GM18498 (cell line): ENCODE measurements at regions not wholly inside any gene's neighbourhood (a gene's known extent, or its start where the extent isn't known, plus 50 kb on each side); places are given as distances from the start of the nearest gene placed in this dataset.
A peak's percentile ranks its signal among the peaks of the same experiment; 100 is the strongest.
"Not testable (repeated sequence)": the region's sequence is repeated elsewhere in the genome, so short reads cannot be mapped to it uniquely, and the experiment has no call there.

Experiments used
- ATAC-seq: cut with Tn5 transposase; IDR thresholded peaks from one replicate; pipeline ENCODE4 v1.9.1; 2021; ENCODE audit warnings: mild to moderate bottlenecking, moderate library complexity; ENCODE audit not compliant: unreplicated experiment

GRCh38 chr4:154035341-154035740 lies 246.5 kb upstream of the SFRP2 start:
- ATAC-seq = no peak

DNA sequence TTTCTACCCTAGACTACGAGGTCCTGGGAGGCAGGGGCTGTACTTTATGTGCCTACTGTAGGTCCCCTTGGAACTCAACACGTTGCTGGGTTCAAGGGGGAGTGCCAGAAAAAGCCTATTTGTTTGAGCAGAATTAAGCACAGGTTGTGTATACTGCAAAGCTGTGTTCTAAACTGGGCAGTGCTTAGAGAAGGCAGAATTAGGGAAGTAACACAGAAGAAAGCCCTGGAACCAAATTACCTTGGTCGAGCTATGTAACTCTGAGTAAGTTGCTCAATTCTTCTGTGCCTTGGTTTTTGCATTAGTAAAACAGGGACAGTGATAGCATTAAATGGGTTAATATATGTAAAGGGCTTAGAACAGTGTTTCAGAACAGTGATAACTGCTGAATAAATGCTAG lies 245.0 kb upstream of the SFRP2 start:
- ATAC-seq = no peak

GRCh38 chr4:154032914-154033313 lies 244.0 kb upstream of the SFRP2 start:
- ATAC-seq = no peak

- ATAC-seq = no peak
Measured at GRCh38 chr4:154030746-154031145, 241.9 kb upstream of the SFRP2 start.

DNA sequence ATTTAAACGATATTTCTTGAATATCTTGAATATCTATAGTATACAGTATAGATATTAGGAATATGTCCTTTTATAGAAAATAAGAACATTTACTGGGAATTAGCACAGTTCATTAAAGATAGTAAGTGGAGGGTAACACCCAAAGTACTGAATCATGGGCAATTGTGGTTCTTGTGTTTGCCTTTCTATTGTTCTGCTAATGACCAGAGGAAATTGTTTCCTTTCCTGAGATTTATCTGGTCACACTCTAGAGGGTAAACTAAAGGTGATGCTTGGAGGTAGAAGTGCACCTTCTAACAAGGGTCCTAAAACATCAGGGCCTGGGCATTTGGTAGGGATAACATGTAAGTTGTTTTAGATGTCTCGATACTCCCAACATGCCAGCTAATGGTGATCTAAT lies 241.3 kb upstream of the SFRP2 start:
- no peak for ATAC-seq

- ATAC-seq = no peak
Measured at GRCh38 chr4:154029171-154029570, 240.3 kb upstream of the SFRP2 start.

DNA sequence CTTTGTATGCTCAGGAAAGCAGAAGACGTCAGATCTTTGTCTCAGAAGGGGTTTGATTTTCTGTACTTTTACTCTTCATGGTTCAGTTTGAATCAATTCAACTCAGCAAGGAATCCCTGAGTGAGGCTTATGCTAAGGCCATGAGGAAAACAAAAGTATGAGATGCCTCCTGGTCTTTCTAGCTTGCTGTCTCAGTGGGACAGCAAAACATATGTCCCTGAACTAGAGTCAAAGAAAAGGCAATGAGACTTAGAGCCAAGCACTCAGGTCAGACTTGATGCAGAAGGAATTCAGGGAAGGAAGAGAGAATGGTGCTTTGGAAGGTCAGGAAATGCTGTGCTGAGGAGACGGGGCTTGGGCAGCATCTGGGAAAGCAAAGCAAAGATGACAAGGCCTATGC lies 236.2 kb upstream of the SFRP2 start:
- ATAC-seq = no peak

- peak; percentile 48 for ATAC-seq
Measured at GRCh38 chr4:154024097-154024694, 235.3 kb upstream of the SFRP2 start.

GRCh38 chr4:154023671-154024070 lies 234.8 kb upstream of the SFRP2 start:
- not testable (repeated sequence) for ATAC-seq

- no peak for ATAC-seq
Measured at GRCh38 chr4:154019811-154020210, 230.9 kb upstream of the SFRP2 start.

DNA sequence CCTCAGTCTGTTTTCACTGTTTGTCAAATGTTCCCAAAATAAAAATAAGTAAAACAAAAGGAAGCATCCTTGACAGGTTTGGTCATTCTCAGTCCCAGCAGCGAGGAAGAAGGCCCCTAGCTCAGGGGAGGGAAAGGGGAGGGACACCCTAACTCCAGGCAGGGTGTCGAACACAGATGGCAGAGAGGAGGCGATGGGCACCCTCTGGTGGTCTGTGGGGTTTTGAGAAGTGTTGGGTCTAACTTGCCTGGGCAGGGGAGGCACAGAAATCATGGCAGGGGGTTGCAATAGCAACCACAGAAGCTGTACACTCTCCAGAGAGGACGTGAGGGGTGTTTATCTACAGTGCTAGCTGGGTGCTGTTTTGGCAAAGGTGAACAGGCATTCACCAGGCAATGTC lies 229.8 kb upstream of the SFRP2 start:
- peak; percentile 60 for ATAC-seq

DNA sequence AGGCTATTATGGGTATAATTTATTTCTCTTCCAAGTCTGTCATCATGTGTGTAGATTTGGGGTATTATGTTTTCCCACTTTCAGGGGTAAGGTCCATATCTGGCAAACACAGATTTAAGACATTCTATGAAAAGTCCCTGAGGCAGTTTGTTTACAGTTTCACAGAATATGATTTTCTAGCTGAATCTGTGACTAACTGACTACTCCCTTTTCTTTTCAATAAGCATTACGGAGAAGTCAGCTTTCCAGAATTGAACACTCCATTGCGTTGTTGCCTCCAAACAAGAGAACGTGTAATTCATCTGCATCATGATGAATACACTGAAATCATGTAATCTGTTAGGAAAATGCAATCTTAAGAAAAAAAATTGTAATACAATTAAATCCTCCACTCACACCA lies 226.7 kb upstream of the SFRP2 start:
- ATAC-seq = no peak

DNA sequence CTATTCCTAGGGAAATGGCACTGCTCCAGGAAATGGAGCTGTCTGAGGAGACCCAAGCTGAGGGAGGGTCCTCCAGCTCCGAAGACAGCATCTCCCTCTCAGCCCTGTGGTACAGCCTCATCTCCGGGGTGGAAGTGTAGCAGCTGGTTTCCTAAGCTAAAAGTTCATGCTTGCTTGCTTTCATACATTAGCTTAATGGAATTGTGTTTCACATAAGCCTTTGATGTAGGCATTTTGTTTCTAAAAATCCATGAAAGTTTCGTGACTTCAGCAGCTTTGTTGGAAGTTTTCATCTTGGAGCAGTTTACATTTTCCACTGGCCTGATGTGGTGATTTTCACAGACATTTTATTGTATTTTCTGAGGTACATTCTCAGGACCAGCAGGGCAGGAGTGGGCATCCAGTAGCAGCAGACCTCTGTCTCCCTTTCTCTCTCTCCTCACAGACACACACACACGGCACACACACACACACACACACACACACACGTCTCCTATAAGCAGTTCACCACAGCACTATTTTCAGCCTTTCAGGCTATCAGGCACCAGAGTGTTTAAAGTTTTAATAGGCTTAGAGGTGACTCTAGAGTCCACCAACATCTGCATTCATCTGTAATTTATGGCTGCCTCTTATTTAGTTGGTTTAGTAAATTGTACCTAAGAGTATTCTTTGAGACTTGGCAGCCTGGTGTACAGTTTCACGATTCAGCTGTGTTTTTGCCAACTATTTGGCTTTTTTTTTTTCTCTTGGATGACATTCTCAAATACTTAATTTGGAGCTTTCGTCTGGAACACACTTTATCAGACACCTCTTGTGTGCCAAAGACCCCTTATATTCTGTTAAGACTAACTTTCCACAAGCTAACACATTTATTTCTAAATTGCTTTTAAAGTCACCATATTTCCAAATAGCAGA lies 225.8 kb upstream of the SFRP2 start:
- ATAC-seq = no peak

GRCh38 chr4:154013576-154013975 lies 224.7 kb upstream of the SFRP2 start:
- ATAC-seq = no peak

- no peak for ATAC-seq
Measured at GRCh38 chr4:154010371-154010770, 221.5 kb upstream of the SFRP2 start.

- no peak for ATAC-seq
Measured at GRCh38 chr4:154009788-154010187, 220.9 kb upstream of the SFRP2 start.

- no peak for ATAC-seq
Measured at GRCh38 chr4:154009191-154009590, 220.3 kb upstream of the SFRP2 start.

GRCh38 chr4:154005171-154005520 lies 216.3 kb upstream of the SFRP2 start:
- ATAC-seq = no peak

GRCh38 chr4:154004507-154005170 lies 215.8 kb upstream of the SFRP2 start:
- no peak for ATAC-seq

DNA sequence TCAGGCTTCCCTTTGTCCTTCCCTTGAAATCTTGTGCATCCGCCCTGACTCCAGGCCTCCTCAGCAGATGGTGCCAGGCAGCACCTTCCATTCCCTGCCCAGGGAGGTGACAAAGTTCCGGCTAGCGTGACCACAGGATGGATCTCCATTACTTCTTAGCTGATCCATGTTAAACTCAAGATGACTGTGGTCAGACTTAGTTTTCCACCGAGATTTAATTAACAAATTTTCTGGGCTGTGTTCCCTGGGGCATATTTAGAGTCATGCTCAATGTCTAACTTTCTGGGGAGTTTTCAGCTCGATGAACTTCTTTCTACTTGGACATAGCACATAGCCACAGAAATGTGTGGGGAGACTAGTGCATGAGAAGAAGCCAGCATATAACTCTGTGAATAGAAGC lies 215.1 kb upstream of the SFRP2 start:
- no peak for ATAC-seq

GRCh38 chr4:154003378-154003777 lies 214.5 kb upstream of the SFRP2 start:
- ATAC-seq = no peak

- ATAC-seq = no peak
Measured at GRCh38 chr4:154001193-154001592, 212.3 kb upstream of the SFRP2 start.
